Esophagus muscularis mucosa (tissue), 4 donors: ENCODE measurements at regions not wholly inside any gene's neighbourhood (a gene's known extent, or its start where the extent isn't known, plus 50 kb on each side); places are given as distances from the start of the nearest gene placed in this dataset.

Source experiments
- DNase-seq: peaks from one replicate; pipeline ENCODE4 v3.0.0-alpha.2; 2017; ENCODE audit errors: extremely low spot score
- H3K27ac ChIP-seq, 4 donors: fragments of 200-600 bp; sonication (generic); replicated peaks in 1 of 4; 1 replicate in 3 of 4; 2 replicates in 1 of 4; pipeline ENCODE4 v1.5.1; 2016 to 2019; ENCODE audit warnings: mild to moderate bottlenecking in 1 of 4
- H3K27me3 ChIP-seq, 4 donors: fragments of 200-600 bp; sonication (generic); one replicate each; pipeline versions ENCODE4 v1.5.1 to v1.6.0; 2016 to 2019
- H3K36me3 ChIP-seq, 4 donors: fragments of 200-600 bp; sonication (generic); one replicate each; pipeline ENCODE4 v1.5.1; 2016 to 2019
- H3K4me1 ChIP-seq, 4 donors: fragments of 200-600 bp; sonication (generic); one replicate each; pipeline ENCODE4 v1.5.1; 2016 to 2019
- H3K4me3 ChIP-seq, 4 donors: fragments of 200-600 bp; sonication (generic); 1 replicate in 2 of 4; 2 replicates in 2 of 4; pipeline ENCODE4 v1.5.1; 2016 to 2019; ENCODE audit warnings: mild to moderate bottlenecking in 4 of 4, moderate library complexity in 1 of 4
- H3K9me3 ChIP-seq, 4 donors: fragments of 200-600 bp; sonication (generic); 1 replicate in 3 of 4; 2 replicates in 1 of 4; pipeline ENCODE4 v1.5.1; 2016 to 2019
- CTCF ChIP-seq, 3 experiments: fragments of 200-600 bp in 2 of 3; fragments of 450-650 bp in 1 of 3; sonication (generic) in 2 of 3; IDR thresholded peaks; one replicate each; pipeline ENCODE4 v1.5.1; 2017 to 2019; ENCODE audit warnings: antibody characterized with exemption in 3 of 3, mild to moderate bottlenecking in 2 of 3, moderate library complexity in 1 of 3
- EP300 ChIP-seq: sonication (generic); formaldehyde crosslinking; IDR thresholded peaks from one replicate; pipeline ENCODE4 v1.6.1; 2017; ENCODE audit warnings: antibody characterized with exemption
- POLR2A ChIP-seq: fragments of 450-650 bp; IDR thresholded peaks from one replicate; pipeline ENCODE4 v1.6.1; 2017; ENCODE audit warnings: antibody characterized with exemption, moderate library complexity, mild to moderate bottlenecking, low read depth
- POLR2AphosphoS5 ChIP-seq, 2 donors: sonication (generic); formaldehyde crosslinking; IDR thresholded peaks; one replicate each; pipeline ENCODE4 v1.6.1; 2017; ENCODE audit warnings: antibody characterized with exemption in 2 of 2
- WGBS: methylation state at CpG from one replicate; pipeline ENCODE4 v1.1.5; 2018; 5-methylcytosine and 5-hydroxymethylcytosine counted together
- intact Hi-C: fragments of 100-400 bp; cut with DNase I; formaldehyde crosslinking; loops from one replicate; pipeline ENCODE4 v1.15.1; 2023

GRCh38 chr15:81492331-81492968 is 118.4 kb upstream of the TMC3 start:
- H3K4me3 ChIP-seq, result no peak overlapping the region
- no peak for DNase-seq
- 78% methylated on average over 3 of the region's 3 CpGs for WGBS
- H3K9me3 ChIP-seq, result no peaks in the 10 kb centered on the region
- TF ChIP-seq POLR2A (no peak), CTCF (IDR thresholded peaks at IDR 0.05) (no peak), EP300 (no peak), POLR2AphosphoS5 (IDR thresholded peaks at IDR 0.05) (no peak)
- H3K4me1 ChIP-seq, result peaks cover 0 to 6% (median 3%) of the 10 kb centered on the region in 4 donors
- no peak overlapping the region for H3K27ac ChIP-seq
- no peaks in the 10 kb centered on the region for H3K36me3 ChIP-seq
- H3K27me3 ChIP-seq, result no peaks in the 10 kb centered on the region
- intact Hi-C loops, result no loop called here

GRCh38 chr15:81491414-81492096 is 117.5 kb upstream of the TMC3 start:
- Histone ChIP-seq H3K27ac (no peak overlapping the region), H3K27me3 (no peaks in the 10 kb centered on the region), H3K9me3 (no peaks in the 10 kb centered on the region), H3K4me1 (peaks cover 0 to 6% (median 3%) of the 10 kb centered on the region in 4 donors), H3K4me3 (no peak overlapping the region), H3K36me3 (no peaks in the 10 kb centered on the region)
- WGBS, result 81% methylated on average over 6 of the region's 6 CpGs
- DNase-seq, result no peak
- TF ChIP-seq POLR2AphosphoS5 (IDR thresholded peaks at IDR 0.05), result no peak
- no peak for TF ChIP-seq POLR2A
- no peak for TF ChIP-seq CTCF (IDR thresholded peaks at IDR 0.05)
- TF ChIP-seq EP300, result no peak
- intact Hi-C loops, result no loop called here

DNA sequence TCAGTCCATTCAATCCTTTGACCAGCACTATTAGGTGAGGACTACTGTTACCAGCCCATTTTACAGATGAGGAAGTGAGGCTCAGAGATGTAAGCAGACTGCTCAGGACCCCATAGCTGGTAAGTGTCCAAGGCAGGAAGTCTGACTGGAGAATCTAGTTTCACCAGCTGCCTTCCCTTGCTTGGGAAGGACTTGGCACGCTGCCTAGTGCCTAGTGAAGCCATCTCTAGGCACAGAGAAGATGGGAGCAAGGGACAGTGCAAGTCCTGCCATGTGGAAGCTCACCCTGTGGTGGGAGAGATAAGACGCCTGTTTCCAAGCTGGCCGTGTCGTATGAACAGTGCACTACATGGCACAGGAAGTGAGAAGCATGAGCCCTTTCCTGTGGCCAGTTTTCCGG is 111.8 kb upstream of the TMC3 start:
- TF ChIP-seq CTCF (IDR thresholded peaks at IDR 0.05) (no peak), POLR2A (no peak), EP300 (no peak)
- Histone ChIP-seq H3K4me1 (peaks cover 0 to under 1% (median 0%) of the 10 kb centered on the region in 4 donors), H3K36me3 (no peaks in the 10 kb centered on the region), H3K9me3 (no peaks in the 10 kb centered on the region), H3K27me3 (no peaks in the 10 kb centered on the region), H3K4me3 (no peak overlapping the region), H3K27ac (no peak overlapping the region)
- intact Hi-C loops, result no loop called here
- no peak for DNase-seq
- 91% methylated on average over 5 of the region's 5 CpGs for WGBS

GRCh38 chr15:81484086-81484955 is 110.3 kb upstream of the TMC3 start:
- Histone ChIP-seq H3K27me3 (no peaks in the 10 kb centered on the region), H3K36me3 (no peaks in the 10 kb centered on the region), H3K4me1 (peaks cover 0 to 4% (median 1%) of the 10 kb centered on the region in 4 donors), H3K27ac (no peak overlapping the region), H3K4me3 (no peak overlapping the region), H3K9me3 (no peaks in the 10 kb centered on the region)
- 75% methylated on average over 12 of the region's 12 CpGs for WGBS
- no peak for DNase-seq
- intact Hi-C loops, result loop anchor here (5.0 kb wide), 3 partner anchors 453 to 713 kb away; partner anchors contain the start of gene MEX3B
- TF ChIP-seq EP300 (no peak), POLR2AphosphoS5 (IDR thresholded peaks at IDR 0.05) (no peak), POLR2A (no peak), CTCF (IDR thresholded peaks at IDR 0.05) (no peak)
